GM19468 (cell line): ENCODE measurements at regions not wholly inside any gene's neighbourhood (a gene's known extent, or its start where the extent isn't known, plus 50 kb on each side); places are given as distances from the start of the nearest gene placed in this dataset.
"Not testable (repeated sequence)": the region's sequence is repeated elsewhere in the genome, so short reads cannot be mapped to it uniquely, and the experiment has no call there.

Experiments used
- ATAC-seq: cut with Tn5 transposase; IDR thresholded peaks from one replicate; pipeline ENCODE4 v1.9.1; 2021; ENCODE audit warnings: mild to moderate bottlenecking, moderate library complexity, moderate number of reproducible peaks; ENCODE audit not compliant: unreplicated experiment; ENCODE audit errors: extremely low read depth

- no peak for ATAC-seq
Measured at GRCh38 chr5:118439831-118440230, 548.5 kb downstream of the DTWD2 start.

DNA sequence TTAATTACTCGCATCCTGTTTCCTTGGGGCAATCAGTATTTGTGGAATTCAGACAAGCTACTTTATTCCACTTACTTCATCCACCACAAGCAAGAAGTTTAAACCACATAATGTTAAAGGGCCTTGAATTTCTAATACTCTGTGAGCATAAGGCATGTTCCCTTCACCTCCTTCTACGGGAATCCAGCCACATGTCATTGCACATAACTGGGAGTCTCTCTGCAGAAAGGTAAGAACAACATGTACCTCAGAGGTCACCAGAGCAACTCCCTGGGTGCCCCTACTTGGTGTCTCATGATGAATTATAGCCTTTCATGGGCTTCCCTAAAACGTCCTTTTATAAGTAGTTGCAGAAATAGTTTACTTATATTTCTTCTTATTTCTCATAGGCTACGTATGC lies 553.2 kb downstream of the DTWD2 start:
- ATAC-seq, result no peak

GRCh38 chr5:118434522-118434921 lies 553.8 kb downstream of the DTWD2 start:
- ATAC-seq, result no peak

DNA sequence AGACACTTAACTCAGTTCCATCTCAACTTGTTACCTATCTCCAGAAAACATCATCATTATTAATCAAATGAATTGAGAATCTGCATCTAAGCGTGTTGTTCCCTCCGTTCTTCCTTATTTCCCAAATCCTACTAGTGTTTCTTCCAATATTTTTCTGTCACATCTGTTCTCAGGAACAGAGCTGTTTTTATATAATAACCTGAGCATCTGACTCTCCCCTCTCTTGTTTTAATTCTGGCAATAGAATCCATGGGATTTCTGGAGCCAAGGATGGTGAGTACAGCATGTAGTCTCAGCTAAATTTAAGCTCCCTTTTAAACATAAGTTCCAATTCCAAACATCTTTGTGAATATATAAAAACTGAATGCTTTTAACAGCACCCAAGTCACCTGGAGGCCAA lies 558.3 kb downstream of the DTWD2 start:
- ATAC-seq, result no peak

DNA sequence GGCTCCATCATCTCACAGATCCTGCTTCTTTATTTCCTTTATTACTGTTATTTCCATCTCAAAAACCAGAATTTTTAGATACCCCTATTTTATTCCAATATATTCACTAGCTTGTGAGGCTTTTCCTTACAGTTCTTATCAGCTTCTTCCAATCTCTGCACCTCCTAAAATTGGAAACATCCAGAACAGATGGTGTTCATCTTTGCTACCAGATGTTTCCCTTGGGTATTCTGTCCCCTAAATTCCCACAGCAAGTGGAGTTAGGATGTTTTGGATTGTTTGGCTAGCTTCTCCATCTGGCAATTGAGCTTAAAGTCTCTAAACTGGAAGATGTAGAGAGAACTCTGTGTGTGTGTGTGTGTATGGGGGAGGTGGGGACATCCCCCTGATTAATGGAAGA lies 580.4 kb downstream of the DTWD2 start:
- no peak for ATAC-seq

- ATAC-seq, result no peak
Measured at GRCh38 chr5:118405650-118406061, 582.7 kb downstream of the DTWD2 start.

DNA sequence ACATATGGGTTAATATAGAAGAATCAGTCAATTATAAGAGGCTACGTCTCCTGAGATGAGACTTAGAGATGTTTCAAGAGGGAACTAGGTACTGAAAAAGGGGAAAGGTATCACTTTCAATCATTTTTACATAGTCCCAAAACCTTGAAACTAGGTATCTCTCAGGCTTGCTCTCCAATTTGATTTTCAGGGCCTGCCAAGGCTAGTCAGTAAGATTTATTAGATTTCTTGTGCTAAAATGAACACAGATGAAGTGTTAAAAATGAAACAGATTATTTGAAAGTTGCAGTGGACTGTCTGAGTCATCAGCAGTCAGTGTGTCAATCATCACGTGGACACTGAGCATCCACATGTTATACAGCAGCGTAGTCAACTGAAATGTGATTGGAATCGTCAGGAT lies 591.1 kb downstream of the DTWD2 start:
- no peak for ATAC-seq

- no peak for ATAC-seq
Measured at GRCh38 chr5:118392491-118392890, 595.9 kb downstream of the DTWD2 start.

DNA sequence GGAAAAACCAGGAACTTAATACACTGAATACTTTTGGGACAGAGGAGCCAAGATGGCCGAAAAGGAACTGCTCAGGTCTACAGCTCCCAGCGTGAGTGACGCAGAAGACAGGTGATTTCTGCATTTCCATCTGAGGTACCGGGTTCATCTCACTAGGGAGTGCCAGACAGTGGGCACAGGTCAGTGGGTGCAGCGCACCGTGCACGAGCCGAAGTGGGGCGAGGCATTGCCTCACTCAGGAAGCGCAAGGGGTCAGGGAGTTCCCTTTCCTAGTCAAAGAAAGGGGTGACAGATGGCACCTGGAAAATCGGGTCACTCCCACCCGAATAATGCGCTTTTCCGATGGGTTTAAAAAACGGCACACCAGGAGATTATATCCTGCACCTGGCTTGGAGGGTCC lies 605.4 kb downstream of the DTWD2 start:
- not testable (repeated sequence) for ATAC-seq

DNA sequence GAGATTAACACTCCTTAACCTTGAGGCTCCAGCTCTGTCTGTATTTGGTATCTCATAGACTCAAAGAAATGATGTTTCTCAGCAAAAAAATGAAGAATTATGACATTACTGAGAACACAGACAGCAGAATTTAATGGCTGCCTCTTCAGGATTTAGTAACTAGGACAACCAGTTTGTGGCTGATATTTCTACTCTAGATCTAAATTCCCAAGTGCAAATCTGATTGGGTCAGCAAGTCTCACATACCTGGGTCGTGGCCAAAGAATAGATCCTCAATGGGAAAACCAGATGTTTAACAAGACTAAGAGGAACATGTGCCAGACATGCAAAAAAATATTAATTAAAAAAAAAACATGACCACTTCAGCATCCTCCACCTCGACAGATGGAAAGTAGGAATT lies 608.9 kb downstream of the DTWD2 start:
- ATAC-seq, result no peak

DNA sequence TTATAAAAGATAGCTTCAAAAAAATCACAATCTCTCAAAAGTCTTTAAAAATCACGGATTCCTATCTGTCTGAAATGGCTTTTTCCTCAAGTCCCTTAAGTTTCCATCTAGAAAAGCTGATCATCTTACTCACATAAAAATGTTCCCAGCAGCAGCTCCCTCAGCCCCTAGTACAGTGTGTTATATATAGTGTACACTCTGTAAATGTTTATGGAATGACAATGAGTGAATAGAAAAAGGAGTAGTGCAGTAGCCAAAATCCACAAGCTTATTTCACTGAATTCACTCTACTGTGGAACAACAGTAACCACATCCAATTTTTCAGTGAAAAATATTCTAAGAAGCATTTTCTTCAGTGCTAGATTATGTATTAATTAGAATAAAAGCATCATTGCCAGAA lies 609.4 kb downstream of the DTWD2 start:
- ATAC-seq, result no peak

GRCh38 chr5:118377420-118377819 lies 610.9 kb downstream of the DTWD2 start:
- ATAC-seq, result no peak

GRCh38 chr5:118371973-118372831 lies 616.1 kb downstream of the DTWD2 start:
- no peak for ATAC-seq

GRCh38 chr5:118366429-118366828 lies 621.9 kb downstream of the DTWD2 start:
- no peak for ATAC-seq

- ATAC-seq, result no peak
Measured at GRCh38 chr5:118365718-118366117, 622.6 kb downstream of the DTWD2 start.

DNA sequence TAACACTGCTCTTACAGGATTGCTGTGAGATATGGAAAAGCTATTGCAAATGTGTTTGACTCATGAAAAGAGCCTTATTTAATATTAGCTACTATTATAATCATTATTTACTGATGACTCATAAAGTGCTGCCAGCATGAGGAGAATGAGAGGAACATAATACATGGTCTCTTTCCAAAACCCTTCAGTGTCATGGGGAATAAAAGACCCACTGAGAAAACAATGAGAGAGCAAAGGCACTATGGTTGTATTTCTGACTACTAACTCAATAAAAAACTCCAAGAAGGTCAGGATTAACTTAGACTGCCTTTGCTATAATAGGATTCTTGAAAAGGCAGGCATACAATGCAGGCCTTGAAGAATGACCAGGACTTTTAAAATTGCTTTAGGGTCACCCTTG lies 633.5 kb downstream of the DTWD2 start:
- no peak for ATAC-seq

DNA sequence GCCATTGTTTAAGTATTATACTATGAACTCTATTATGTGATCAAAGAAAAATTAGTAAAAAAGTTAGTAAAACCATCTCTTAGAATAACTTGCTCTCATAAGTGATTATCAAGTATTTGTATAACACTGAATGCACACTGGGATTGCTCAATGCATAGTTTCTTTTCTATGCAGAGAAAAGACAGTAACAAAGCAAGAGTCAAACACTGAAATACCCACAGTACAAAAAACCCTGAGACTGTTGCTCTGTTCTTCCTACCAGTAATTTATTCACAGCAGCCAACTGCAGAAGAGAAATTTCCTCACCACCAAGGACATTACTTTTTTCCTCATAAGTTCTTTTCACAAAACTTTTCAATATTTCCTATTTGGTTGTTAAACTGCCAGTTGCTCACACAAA lies 634.4 kb downstream of the DTWD2 start:
- no peak for ATAC-seq

DNA sequence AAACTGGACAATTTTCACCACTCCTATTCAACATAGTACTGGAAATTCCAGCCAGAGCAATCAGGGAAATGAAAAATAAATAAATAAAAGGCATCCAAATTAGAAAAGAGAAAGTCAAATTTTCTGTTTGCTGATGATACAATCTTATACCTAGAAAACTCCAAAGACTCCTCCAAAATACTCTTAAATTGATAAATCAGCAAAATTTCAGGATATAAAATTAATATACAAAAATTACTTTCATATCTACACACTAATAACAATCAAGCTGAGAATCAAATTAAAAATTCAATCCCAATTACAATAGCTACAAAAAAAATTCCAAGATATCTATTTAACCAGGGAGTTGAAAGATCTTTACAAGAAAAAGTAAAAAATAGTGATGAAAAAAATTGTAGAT lies 651.9 kb downstream of the DTWD2 start:
- no peak for ATAC-seq

DNA sequence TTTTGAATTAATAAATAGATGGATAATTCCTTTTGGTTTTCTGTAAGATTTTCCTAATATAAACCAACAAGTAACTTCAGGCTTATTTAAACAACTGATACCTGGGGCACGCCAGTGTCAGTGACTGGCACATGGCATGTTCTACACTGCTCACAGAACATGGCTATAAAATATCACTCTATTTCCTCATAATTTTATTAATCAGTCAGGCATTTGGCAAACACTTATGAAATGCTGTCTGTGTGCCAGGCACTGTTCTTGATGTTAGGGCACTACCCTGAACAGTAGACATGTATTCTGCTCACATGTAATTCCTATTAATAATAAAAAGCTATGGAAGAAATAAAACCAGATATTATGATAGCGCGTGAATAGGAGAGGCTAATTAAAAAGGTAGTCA lies 661.0 kb downstream of the DTWD2 start:
- no peak for ATAC-seq

- ATAC-seq, result no peak
Measured at GRCh38 chr5:118326481-118327045, 661.8 kb downstream of the DTWD2 start.

- ATAC-seq, result no peak
Measured at GRCh38 chr5:118325931-118326330, 662.4 kb downstream of the DTWD2 start.

- not testable (repeated sequence) for ATAC-seq
Measured at GRCh38 chr5:118323723-118324122, 664.6 kb downstream of the DTWD2 start.
